Stomach (tissue), 8 donors: ENCODE measurements at regions not wholly inside any gene's neighbourhood (a gene's known extent, or its start where the extent isn't known, plus 50 kb on each side); places are given as distances from the start of the nearest gene placed in this dataset.

ENCODE experiments used
- DNase-seq, 2 donors: peaks; one replicate each; pipeline versions ENCODE4 v3.0.0 to v3.0.0-alpha.2; 2013 to 2019
- H3K27ac ChIP-seq, 5 donors: fragments of 200-600 bp in 4 of 5; sonication (generic) in 4 of 5; one replicate each; pipeline ENCODE4 v1.5.1; 2013 to 2019; ENCODE audit warnings: mild to moderate bottlenecking in 1 of 5, moderate library complexity in 1 of 5
- H3K27me3 ChIP-seq, 3 donors: fragments of 200-600 bp; sonication (generic); one replicate each; pipeline ENCODE4 v1.5.1; 2017 to 2019; ENCODE audit warnings: mixed run types in 1 of 3
- H3K36me3 ChIP-seq, 4 donors: fragments of 200-600 bp; sonication (generic); 1 replicate in 3 of 4; 2 replicates in 1 of 4; pipeline ENCODE4 v1.5.1; 2016 to 2019
- H3K4me1 ChIP-seq, 4 donors: fragments of 200-600 bp; sonication (generic); one replicate each; pipeline ENCODE4 v1.5.1; 2016 to 2019
- H3K4me3 ChIP-seq, 4 donors: fragments of 200-600 bp; sonication (generic) in 3 of 4; one replicate each; pipeline ENCODE4 v1.5.1; 2016 to 2019; ENCODE audit warnings: mild to moderate bottlenecking in 1 of 4
- H3K9me3 ChIP-seq, 4 donors: fragments of 200-600 bp; sonication (generic); one replicate each; pipeline ENCODE4 v1.5.1; 2016 to 2019
- CTCF ChIP-seq, 7 experiments: fragments of 450-650 bp in 4 of 7; fragments of 200-600 bp in 3 of 7; sonication (generic) in 3 of 7; IDR thresholded peaks; one replicate each; pipeline ENCODE4 v1.5.1; 2016 to 2019; ENCODE audit warnings: antibody characterized with exemption in 7 of 7, control low read depth in 2 of 7, mild to moderate bottlenecking in 1 of 7
- EP300 ChIP-seq: sonication (generic); formaldehyde crosslinking; IDR thresholded peaks from one replicate; pipeline ENCODE4 v1.6.1; 2017; ENCODE audit warnings: antibody characterized with exemption
- POLR2A ChIP-seq, 4 donors: fragments of 450-650 bp; IDR thresholded peaks; one replicate each; pipeline ENCODE4 v1.6.1; 2016; ENCODE audit warnings: antibody characterized with exemption in 4 of 4, control low read depth in 2 of 4, mild to moderate bottlenecking in 1 of 4, moderate library complexity in 1 of 4
- POLR2AphosphoS5 ChIP-seq, 3 donors: sonication (generic); formaldehyde crosslinking; IDR thresholded peaks; one replicate each; pipeline ENCODE4 v1.6.1; 2016; ENCODE audit warnings: antibody characterized with exemption in 3 of 3
- WGBS, 5 donors: extraction: QIAGEN DNeasy Blood & Tissue Kit in 3 of 5; methylation state at CpG; one replicate each; pipeline versions ENCODE4 v1.1.5 to v1.1.7; 2013 to 2018; 5-methylcytosine and 5-hydroxymethylcytosine counted together
- intact Hi-C: fragments of 100-400 bp; cut with DNase I; formaldehyde crosslinking; loops from one replicate; pipeline ENCODE4 v1.15.1; 2023; ENCODE audit warnings: low total_unique reads
- donor health status: healthy with polysubstance abuse.
- donor health status: Bipolar disorder and iron deficiency.
- donor health status: healthy.

GRCh38 chr11:28679795-28680468 is 571.7 kb downstream of the METTL15 start:
- no peaks in the 10 kb centered on the region for H3K9me3 ChIP-seq
- WGBS, 5 donors, result 79 to 86% (median 85%) methylated on average over 3 of the region's 3 CpGs
- no peaks in the 10 kb centered on the region for H3K27me3 ChIP-seq
- DNase-seq, result no peak
- no peaks in the 10 kb centered on the region for H3K4me1 ChIP-seq
- H3K36me3 ChIP-seq, result no peaks in the 10 kb centered on the region
- H3K27ac ChIP-seq, result no peak overlapping the region
- no peak overlapping the region for H3K4me3 ChIP-seq
- TF ChIP-seq CTCF (IDR thresholded peaks at IDR 0.05), result no peak
- no peak for TF ChIP-seq POLR2A (IDR thresholded peaks at IDR 0.05)
- no peak for TF ChIP-seq EP300
- no peak for TF ChIP-seq POLR2AphosphoS5 (IDR thresholded peaks at IDR 0.05)
- intact Hi-C loops, result no loop called here

GRCh38 chr11:28677721-28678120 is 569.5 kb downstream of the METTL15 start:
- H3K27ac ChIP-seq, result no peak overlapping the region
- H3K27me3 ChIP-seq, result no peaks in the 10 kb centered on the region
- no peak overlapping the region for H3K4me3 ChIP-seq
- no peaks in the 10 kb centered on the region for H3K9me3 ChIP-seq
- WGBS, 5 donors, result 88 to 96% (median 91%) methylated on average over 1 of the region's 1 CpG
- TF ChIP-seq CTCF (IDR thresholded peaks at IDR 0.05) (no peak), POLR2AphosphoS5 (IDR thresholded peaks at IDR 0.05) (no peak), POLR2A (IDR thresholded peaks at IDR 0.05) (no peak), EP300 (no peak)
- no peaks in the 10 kb centered on the region for H3K36me3 ChIP-seq
- DNase-seq, result no peak
- no peaks in the 10 kb centered on the region for H3K4me1 ChIP-seq
- intact Hi-C loops, result no loop called here

DNA sequence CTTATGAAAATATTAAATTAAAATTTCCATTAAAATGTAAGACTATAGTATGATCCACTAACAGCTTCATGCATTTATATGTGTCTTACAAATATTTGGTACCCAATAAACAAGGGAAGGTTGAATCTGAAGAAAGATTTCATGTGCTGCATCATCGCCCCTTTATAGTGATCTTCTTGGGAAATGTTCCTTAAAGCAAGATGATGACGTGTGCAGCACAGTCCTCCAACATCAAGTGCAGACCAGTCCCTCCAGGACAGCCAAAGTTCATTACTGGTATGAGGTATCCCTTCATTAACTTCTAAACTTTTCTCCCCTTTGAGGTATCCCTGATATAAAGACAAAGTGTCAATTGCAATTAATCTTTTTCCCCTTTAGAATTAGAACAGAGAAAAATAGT is 567.0 kb downstream of the METTL15 start:
- H3K4me3 ChIP-seq, result no peak overlapping the region
- H3K9me3 ChIP-seq, result no peaks in the 10 kb centered on the region
- intact Hi-C loops, result no loop called here
- 86 to 94% (median 87%) methylated on average over 2 of the region's 2 CpGs for WGBS, 5 donors
- no peaks in the 10 kb centered on the region for H3K4me1 ChIP-seq
- no peak for TF ChIP-seq POLR2A (IDR thresholded peaks at IDR 0.05)
- TF ChIP-seq CTCF (IDR thresholded peaks at IDR 0.05), result no peak
- TF ChIP-seq EP300, result no peak
- no peak for TF ChIP-seq POLR2AphosphoS5 (IDR thresholded peaks at IDR 0.05)
- no peaks in the 10 kb centered on the region for H3K27me3 ChIP-seq
- H3K36me3 ChIP-seq, result no peaks in the 10 kb centered on the region
- H3K27ac ChIP-seq, result no peak overlapping the region
- no peak for DNase-seq

- H3K27ac ChIP-seq, result no peak overlapping the region
- TF ChIP-seq POLR2AphosphoS5 (IDR thresholded peaks at IDR 0.05) (no peak), POLR2A (IDR thresholded peaks at IDR 0.05) (no peak), EP300 (no peak), CTCF (IDR thresholded peaks at IDR 0.05) (no peak)
- no peaks in the 10 kb centered on the region for H3K27me3 ChIP-seq
- intact Hi-C loops, result no loop called here
- H3K36me3 ChIP-seq, result no peaks in the 10 kb centered on the region
- H3K4me3 ChIP-seq, result no peak overlapping the region
- WGBS, 5 donors, result 53 to 64% (median 60%) methylated on average over 7 of the region's 7 CpGs
- H3K9me3 ChIP-seq, result no peaks in the 10 kb centered on the region
- peak in 1 of 2 donors; percentile 41 for DNase-seq
- no peaks in the 10 kb centered on the region for H3K4me1 ChIP-seq
These were observed 566.4 kb downstream of the METTL15 start for GRCh38 chr11:28674433-28675103.
